GM18505 (cell line): ENCODE measurements at regions not wholly inside any gene's neighbourhood (a gene's known extent, or its start where the extent isn't known, plus 50 kb on each side); places are given as distances from the start of the nearest gene placed in this dataset.

Source experiments
- ATAC-seq: cut with Tn5 transposase; IDR thresholded peaks from one replicate; pipeline ENCODE4 v1.9.1; 2021; ENCODE audit not compliant: unreplicated experiment
- POLR2A ChIP-seq: IDR thresholded peaks from 4 replicates; pipeline ENCODE4 v1.6.1; 2011; ENCODE audit warnings: borderline replicate concordance; ENCODE audit not compliant: insufficient read depth, insufficient read length; ENCODE audit errors: extremely low read depth

GRCh38 chr7:35581605-35582210 is 113.2 kb downstream of the HERPUD2 start:
- no peak for ATAC-seq
- no peak for TF ChIP-seq POLR2A

- no peak for ATAC-seq
- no peak for TF ChIP-seq POLR2A
Measured at GRCh38 chr7:35576031-35576573, 118.8 kb downstream of the HERPUD2 start.

- ATAC-seq, result no peak
- TF ChIP-seq POLR2A, result no peak
Measured at GRCh38 chr7:35571611-35572240, 123.2 kb downstream of the HERPUD2 start.

GRCh38 chr7:35570937-35571336 is 124.0 kb downstream of the HERPUD2 start:
- no peak for TF ChIP-seq POLR2A
- ATAC-seq, result no peak

- TF ChIP-seq POLR2A, result no peak
- no peak for ATAC-seq
Measured at GRCh38 chr7:35565927-35566326, 129.0 kb downstream of the HERPUD2 start.

GRCh38 chr7:35558841-35559240 is 136.1 kb downstream of the HERPUD2 start:
- ATAC-seq, result no peak
- TF ChIP-seq POLR2A, result no peak

- ATAC-seq, result no peak
- TF ChIP-seq POLR2A, result no peak
Measured at GRCh38 chr7:35556515-35557471, 138.1 kb downstream of the HERPUD2 start.

- no peak for ATAC-seq
- no peak for TF ChIP-seq POLR2A
Measured at GRCh38 chr7:35555934-35556333, 139.0 kb downstream of the HERPUD2 start.

- no peak for ATAC-seq
- no peak for TF ChIP-seq POLR2A
Measured at GRCh38 chr7:35555386-35555785, 139.5 kb downstream of the HERPUD2 start.

GRCh38 chr7:35553519-35553918 is 141.4 kb downstream of the HERPUD2 start:
- no peak for ATAC-seq
- TF ChIP-seq POLR2A, result no peak

GRCh38 chr7:35552691-35553090 is 142.2 kb downstream of the HERPUD2 start:
- no peak for ATAC-seq
- no peak for TF ChIP-seq POLR2A

- no peak for ATAC-seq
- TF ChIP-seq POLR2A, result no peak
Measured at GRCh38 chr7:35551321-35552081, 143.4 kb downstream of the HERPUD2 start.

GRCh38 chr7:35550831-35551230 is 144.1 kb downstream of the HERPUD2 start:
- no peak for ATAC-seq
- no peak for TF ChIP-seq POLR2A
